Esophagus squamous epithelium (tissue), 4 donors: ENCODE measurements at regions not wholly inside any gene's neighbourhood (a gene's known extent, or its start where the extent isn't known, plus 50 kb on each side); places are given as distances from the start of the nearest gene placed in this dataset.

Experiments
- POLR2A ChIP-seq, 4 donors: fragments of 450-650 bp; IDR thresholded peaks; one replicate each; pipeline ENCODE4 v1.6.1; 2017; ENCODE audit warnings: antibody characterized with exemption in 4 of 4, mild to moderate bottlenecking in 4 of 4, moderate library complexity in 3 of 4
- TF ChIP-seq, protein P1 (sequence below), 6 experiments: fragments of 450-650 bp in 4 of 6; fragments of 200-600 bp in 2 of 6; sonication (generic) in 2 of 6; IDR thresholded peaks; one replicate each; pipeline ENCODE4 v1.5.1; 2016 to 2019; ENCODE audit warnings: antibody characterized with exemption in 6 of 6, mild to moderate bottlenecking in 4 of 6, moderate library complexity in 4 of 6

- TF ChIP-seq, protein P1, sequence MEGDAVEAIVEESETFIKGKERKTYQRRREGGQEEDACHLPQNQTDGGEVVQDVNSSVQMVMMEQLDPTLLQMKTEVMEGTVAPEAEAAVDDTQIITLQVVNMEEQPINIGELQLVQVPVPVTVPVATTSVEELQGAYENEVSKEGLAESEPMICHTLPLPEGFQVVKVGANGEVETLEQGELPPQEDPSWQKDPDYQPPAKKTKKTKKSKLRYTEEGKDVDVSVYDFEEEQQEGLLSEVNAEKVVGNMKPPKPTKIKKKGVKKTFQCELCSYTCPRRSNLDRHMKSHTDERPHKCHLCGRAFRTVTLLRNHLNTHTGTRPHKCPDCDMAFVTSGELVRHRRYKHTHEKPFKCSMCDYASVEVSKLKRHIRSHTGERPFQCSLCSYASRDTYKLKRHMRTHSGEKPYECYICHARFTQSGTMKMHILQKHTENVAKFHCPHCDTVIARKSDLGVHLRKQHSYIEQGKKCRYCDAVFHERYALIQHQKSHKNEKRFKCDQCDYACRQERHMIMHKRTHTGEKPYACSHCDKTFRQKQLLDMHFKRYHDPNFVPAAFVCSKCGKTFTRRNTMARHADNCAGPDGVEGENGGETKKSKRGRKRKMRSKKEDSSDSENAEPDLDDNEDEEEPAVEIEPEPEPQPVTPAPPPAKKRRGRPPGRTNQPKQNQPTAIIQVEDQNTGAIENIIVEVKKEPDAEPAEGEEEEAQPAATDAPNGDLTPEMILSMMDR (IDR thresholded peaks at IDR 0.05) = no peak
- no peak for TF ChIP-seq POLR2A (IDR thresholded peaks at IDR 0.05)
These were observed 91.3 kb upstream of the SEC11C start for GRCh38 chr18:59048378-59048777.
